ENCODE measurements at regions not wholly inside any gene's neighbourhood (a gene's known extent, or its start where the extent isn't known, plus 50 kb on each side); places are given as distances from the start of the nearest gene placed in this dataset.

DNA sequence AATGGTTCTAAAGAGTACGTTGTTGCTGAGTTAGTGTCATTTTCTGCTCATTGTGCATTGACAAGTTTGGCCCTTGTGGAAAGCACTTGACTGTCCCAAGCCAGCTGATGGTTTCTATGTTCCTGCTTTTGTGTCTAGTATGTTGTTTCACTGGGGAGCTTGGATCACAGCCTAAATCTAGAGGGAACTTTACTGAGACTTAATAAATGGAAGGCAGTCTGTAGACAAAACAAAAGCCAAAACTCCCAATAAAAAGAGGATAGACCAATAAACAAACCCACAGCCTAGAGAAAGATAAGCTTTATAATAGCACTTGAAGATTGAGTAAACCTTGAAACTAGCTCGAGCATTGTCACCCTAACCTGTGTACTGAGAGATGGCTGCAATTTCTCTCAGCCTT, 196.8 kb downstream of the ADRA2A start:
- Histone ChIP-seq H3K4me3 (ENCODE audit: extremely low read depth in 1 of 4, insufficient read depth in 2 of 4, low read depth in 3 of 4, low read length in 4 of 4) (no peak overlapping the region), H3K23ac (ENCODE audit: insufficient read length) (no peak overlapping the region), H3K4me1 (replicated peaks in 1 of 4; ENCODE audit: control insufficient read depth in 3 of 4, insufficient read depth in 4 of 4, low read length in 3 of 4) (no peaks in the 10 kb centered on the region), H2BK120ac (replicated peaks; ENCODE audit: low read depth, low read length) (no peak overlapping the region), H2BK15ac (ENCODE audit: low read length) (no peak overlapping the region), H2BK20ac (ENCODE audit: low read length) (no peak overlapping the region), H2BK12ac (ENCODE audit: low read depth, low read length) (no peak overlapping the region), H2BK5ac (ENCODE audit: low read depth, low read length) (no peak overlapping the region), H4K5ac (ENCODE audit: insufficient read length, low read depth, low read length) (no peak overlapping the region), H4K8ac (ENCODE audit: extremely low read depth, insufficient read depth, low read length) (no peak overlapping the region), H2AK5ac (ENCODE audit: low read depth, low read length) (no peak overlapping the region), H3K14ac (ENCODE audit: insufficient read length) (no peak overlapping the region), H3K56ac (replicated peaks; ENCODE audit: insufficient read length, low read depth, low read length) (no peak overlapping the region), H3K9me3 (ENCODE audit: insufficient read depth in 2 of 2, low read depth in 1 of 2, low read length in 1 of 2) (no peaks in the 10 kb centered on the region), H3K18ac (ENCODE audit: extremely low read depth, low read length) (no peak overlapping the region), H3K36me3 (ENCODE audit: control insufficient read depth in 2 of 4, insufficient read depth in 4 of 4, low read length in 3 of 4) (no peaks in the 10 kb centered on the region), H4K91ac (replicated peaks; ENCODE audit: insufficient read length, low read length) (no peak overlapping the region), H3K79me1 (ENCODE audit: low read depth, low read length) (no peaks in the 10 kb centered on the region), H4K20me1 (replicated peaks in 1 of 2; ENCODE audit: control insufficient read depth in 1 of 2, insufficient read depth in 2 of 2, low read length in 2 of 2) (no peaks in the 10 kb centered on the region), H3K79me2 (ENCODE audit: control insufficient read depth in 1 of 2, insufficient read depth in 2 of 2, low read length in 2 of 2) (no peaks in the 10 kb centered on the region), H3K27me3 (replicated peaks in 1 of 4; ENCODE audit: control insufficient read depth in 3 of 4, extremely low read depth in 1 of 4, insufficient read depth in 3 of 4, low read length in 3 of 4) (no peaks in the 10 kb centered on the region), H2AFZ (ENCODE audit: low read length) (no peak overlapping the region), H3K9ac (replicated peaks in 1 of 4; ENCODE audit: extremely low read depth in 1 of 4, low read depth in 3 of 4, low read length in 3 of 4) (no peak overlapping the region), H3K23me2 (ENCODE audit: low read depth, low read length) (no peaks in the 10 kb centered on the region), H3K4ac (replicated peaks; ENCODE audit: insufficient read length, low read depth, low read length) (no peak overlapping the region), H3K27ac (ENCODE audit: low read depth, low read length) (no peak overlapping the region), H3K4me2 (ENCODE audit: insufficient read depth in 1 of 2, low read depth in 2 of 2, low read length in 2 of 2) (no peak overlapping the region)
- whole genome bisulfite sequencing, 2 experiments (ENCODE audit: extremely low coverage in 1 of 2, insufficient coverage in 1 of 2, insufficient read length in 1 of 2, insufficient replicate concordance in 2 of 2, low coverage in 1 of 2, low lambda C conversion rate in 2 of 2, missing lambda C conversion rate in 1 of 2), result 92% methylated on average over 2 of the region's 2 CpGs; no CpG with 5 or more reads in 1 of the 2 experiments
- ChIA-PET CTCF (ENCODE audit: partially characterized antibody) (interaction anchor here (1.0 to 1.5 kb wide), 3 partner anchors 10 to 71 kb away, joined by 3 read pairs; no protein-coding TSS in a partner anchor), POLR2A (ENCODE audit: partially characterized antibody) (no interaction called here)
- no peak for TF ChIP-seq KDM5A (IDR thresholded peaks at IDR 0.05; ENCODE audit: low read length)
- TF ChIP-seq, protein P1, sequence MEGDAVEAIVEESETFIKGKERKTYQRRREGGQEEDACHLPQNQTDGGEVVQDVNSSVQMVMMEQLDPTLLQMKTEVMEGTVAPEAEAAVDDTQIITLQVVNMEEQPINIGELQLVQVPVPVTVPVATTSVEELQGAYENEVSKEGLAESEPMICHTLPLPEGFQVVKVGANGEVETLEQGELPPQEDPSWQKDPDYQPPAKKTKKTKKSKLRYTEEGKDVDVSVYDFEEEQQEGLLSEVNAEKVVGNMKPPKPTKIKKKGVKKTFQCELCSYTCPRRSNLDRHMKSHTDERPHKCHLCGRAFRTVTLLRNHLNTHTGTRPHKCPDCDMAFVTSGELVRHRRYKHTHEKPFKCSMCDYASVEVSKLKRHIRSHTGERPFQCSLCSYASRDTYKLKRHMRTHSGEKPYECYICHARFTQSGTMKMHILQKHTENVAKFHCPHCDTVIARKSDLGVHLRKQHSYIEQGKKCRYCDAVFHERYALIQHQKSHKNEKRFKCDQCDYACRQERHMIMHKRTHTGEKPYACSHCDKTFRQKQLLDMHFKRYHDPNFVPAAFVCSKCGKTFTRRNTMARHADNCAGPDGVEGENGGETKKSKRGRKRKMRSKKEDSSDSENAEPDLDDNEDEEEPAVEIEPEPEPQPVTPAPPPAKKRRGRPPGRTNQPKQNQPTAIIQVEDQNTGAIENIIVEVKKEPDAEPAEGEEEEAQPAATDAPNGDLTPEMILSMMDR (IDR thresholded peaks at IDR 0.05; ENCODE audit: control extremely low read depth in 1 of 3, insufficient read depth in 1 of 3, low read depth in 1 of 3, low read length in 3 of 3), result no peak
- TF ChIP-seq, protein P2, sequence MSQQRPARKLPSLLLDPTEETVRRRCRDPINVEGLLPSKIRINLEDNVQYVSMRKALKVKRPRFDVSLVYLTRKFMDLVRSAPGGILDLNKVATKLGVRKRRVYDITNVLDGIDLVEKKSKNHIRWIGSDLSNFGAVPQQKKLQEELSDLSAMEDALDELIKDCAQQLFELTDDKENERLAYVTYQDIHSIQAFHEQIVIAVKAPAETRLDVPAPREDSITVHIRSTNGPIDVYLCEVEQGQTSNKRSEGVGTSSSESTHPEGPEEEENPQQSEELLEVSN (IDR thresholded peaks at IDR 0.05), result no peak
- no peak for TF ChIP-seq EP300 (IDR thresholded peaks at IDR 0.05; ENCODE audit: borderline replicate concordance in 1 of 2, low read depth in 2 of 2, low read length in 2 of 2)
- TF ChIP-seq NRF1 (IDR thresholded peaks at IDR 0.05; ENCODE audit: low read depth, low read length), result no peak
- no peak for TF ChIP-seq TEAD4 (IDR thresholded peaks at IDR 0.05; ENCODE audit: low read depth, low read length)
- no peak for TF ChIP-seq CEBPB (IDR thresholded peaks at IDR 0.05; ENCODE audit: low read depth, low read length)
- no peak for TF ChIP-seq EZH2 (IDR thresholded peaks at IDR 0.05; ENCODE audit: low read depth, low read length, severe bottlenecking)
- no peak for TF ChIP-seq RFX5 (IDR thresholded peaks at IDR 0.05; ENCODE audit: borderline replicate concordance, low read depth, low read length)
- TF ChIP-seq FOSL1 (IDR thresholded peaks at IDR 0.05; ENCODE audit: insufficient read depth, low read depth, low read length), result no peak
- TF ChIP-seq SRF (IDR thresholded peaks at IDR 0.05; ENCODE audit: low read depth, low read length), result no peak
- no peak for FAIRE-seq
- DNase-seq (ENCODE audit: low read depth in 1 of 2, low spot score in 2 of 2), result no peak

All from H1 (cell line).